ENCODE measurements at regions not wholly inside any gene's neighbourhood (a gene's known extent, or its start where the extent isn't known, plus 50 kb on each side); places are given as distances from the start of the nearest gene placed in this dataset.
"Not testable (repeated sequence)": the region's sequence is repeated elsewhere in the genome, so short reads cannot be mapped to it uniquely, and the experiment has no call there.

DNA sequence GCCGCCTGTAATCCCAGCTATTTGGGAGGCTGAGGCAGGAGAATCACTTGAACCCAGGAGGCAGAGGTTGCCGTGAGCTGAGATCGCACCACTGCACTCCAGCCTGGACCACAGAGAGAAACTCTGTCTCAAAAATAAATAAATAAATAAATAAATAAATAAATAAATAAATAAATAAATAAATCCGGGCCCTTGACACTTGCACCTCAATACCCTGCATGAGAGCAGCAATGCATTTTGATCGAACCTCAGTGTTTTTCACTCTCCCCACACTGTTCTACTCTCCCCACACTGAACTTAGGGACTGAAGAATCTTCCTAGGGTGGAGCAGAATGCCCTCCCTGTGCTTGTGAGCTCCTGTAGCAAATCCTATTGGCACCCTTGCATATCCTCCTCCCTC, 114.3 kb upstream of the RAI2 start:
- WGBS, 2 experiments (ENCODE audit: extremely low coverage in 2 of 2, insufficient read length in 1 of 2), result no CpG with 5 or more reads among the region's 5 CpGs
- H3K23ac ChIP-seq (ENCODE audit: low read depth, low read length); H3K9me1 ChIP-seq (ENCODE audit: insufficient read depth, low read length); POLR2A ChIA-PET (ENCODE audit: unreplicated experiment); H2BK5ac ChIP-seq (ENCODE audit: low read depth, low read length, poor library complexity, severe bottlenecking); H3K4me2 ChIP-seq (ENCODE audit: low read depth, low read length); H2AFZ ChIP-seq (replicated peaks; ENCODE audit: low read length, poor library complexity); H3K4ac ChIP-seq (ENCODE audit: low read depth, low read length); ATAC-seq (ENCODE audit: low read depth); in situ Hi-C loops (cut with MboI; ENCODE audit: low sequenced_read_pairs); DNase-seq; H3K79me1 ChIP-seq (ENCODE audit: low read depth in 1 of 2, low read length in 2 of 2); H3K56ac ChIP-seq (ENCODE audit: extremely low read depth, insufficient read depth, low read length); H3K27me3 ChIP-seq (ENCODE audit: control insufficient read depth, insufficient read depth, low read length); H3K36me3 ChIP-seq (ENCODE audit: control insufficient read depth, insufficient read depth, low read length); CTCF ChIA-PET; H4K8ac ChIP-seq (ENCODE audit: low read depth in 2 of 2, low read length in 2 of 2); H2BK20ac ChIP-seq (ENCODE audit: low read depth, low read length); H4K20me1 ChIP-seq (ENCODE audit: insufficient read depth, low read length); BruUV-seq (replicated peaks); H3K4me1 ChIP-seq (ENCODE audit: control insufficient read depth, insufficient read depth, low read length); H3K4me3 ChIP-seq (ENCODE audit: insufficient read depth, low read depth, low read length); H3K18ac ChIP-seq (ENCODE audit: low read depth, low read length); H2AK5ac ChIP-seq (ENCODE audit: low read depth, low read length); H2AK9ac ChIP-seq (replicated peaks; ENCODE audit: low read depth, low read length, poor library complexity); H2BK15ac ChIP-seq (ENCODE audit: low read depth, low read length); H3K27ac ChIP-seq (ENCODE audit: insufficient read depth, low read length); H4K91ac ChIP-seq (ENCODE audit: insufficient read depth, low read depth, low read length); intact Hi-C loops (cut with micrococcal nuclease); H2BK120ac ChIP-seq (ENCODE audit: low read depth, low read length); H4K5ac ChIP-seq (ENCODE audit: low read depth, low read length); H3K9ac ChIP-seq (ENCODE audit: low read depth, low read length); H3K9me3 ChIP-seq (ENCODE audit: control insufficient read depth, insufficient read depth, low read length); H3K14ac ChIP-seq (replicated peaks; ENCODE audit: low read depth, low read length); dilution Hi-C loops (cut with HindIII; ENCODE audit: low sequenced_read_pairs, unreplicated experiment): not testable (repeated sequence)

Measured in IMR-90 (cell line).